ENCODE measurements at regions not wholly inside any gene's neighbourhood (a gene's known extent, or its start where the extent isn't known, plus 50 kb on each side); places are given as distances from the start of the nearest gene placed in this dataset.

DNA sequence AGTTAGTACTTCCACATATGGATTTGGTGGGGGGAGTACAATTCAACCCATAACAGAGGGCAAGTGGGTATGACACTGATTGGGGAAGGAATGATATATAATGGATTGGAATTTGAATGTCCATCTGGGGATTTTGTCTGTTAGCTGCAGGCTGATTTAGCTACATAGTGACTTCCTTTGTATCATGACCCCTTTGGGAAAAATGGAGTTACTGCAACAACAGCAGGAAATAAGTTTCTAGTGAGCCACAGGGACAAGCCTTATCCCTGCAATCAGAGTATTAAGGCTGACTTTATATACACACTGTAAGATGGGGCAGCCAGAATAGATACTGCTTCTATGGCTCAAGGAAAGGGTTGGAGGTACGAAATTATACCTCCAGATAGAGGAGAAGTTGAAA lies 404.4 kb upstream of the MEIS1 start:
- no peak overlapping the region for H3K4me2 ChIP-seq (ENCODE audit: low read depth, low read length, poor library complexity, severe bottlenecking)
- no peaks in the 10 kb centered on the region for H3K9me2 ChIP-seq (replicated peaks; ENCODE audit: low read depth, low read length)
- no peak overlapping the region for H2AFZ ChIP-seq (ENCODE audit: low read length)
- H3K9ac ChIP-seq (ENCODE audit: low read depth, low read length, poor library complexity, severe bottlenecking) = no peak overlapping the region
- no peaks in the 10 kb centered on the region for H3K4me1 ChIP-seq (ENCODE audit: insufficient read depth, low read length, poor library complexity, severe bottlenecking)
- H3F3A ChIP-seq (ENCODE audit: low read depth) = no peaks in the 10 kb centered on the region
- H3K9me3 ChIP-seq (ENCODE audit: insufficient read depth, low read depth, low read length) = no peaks in the 10 kb centered on the region
- TF ChIP-seq, protein P1, sequence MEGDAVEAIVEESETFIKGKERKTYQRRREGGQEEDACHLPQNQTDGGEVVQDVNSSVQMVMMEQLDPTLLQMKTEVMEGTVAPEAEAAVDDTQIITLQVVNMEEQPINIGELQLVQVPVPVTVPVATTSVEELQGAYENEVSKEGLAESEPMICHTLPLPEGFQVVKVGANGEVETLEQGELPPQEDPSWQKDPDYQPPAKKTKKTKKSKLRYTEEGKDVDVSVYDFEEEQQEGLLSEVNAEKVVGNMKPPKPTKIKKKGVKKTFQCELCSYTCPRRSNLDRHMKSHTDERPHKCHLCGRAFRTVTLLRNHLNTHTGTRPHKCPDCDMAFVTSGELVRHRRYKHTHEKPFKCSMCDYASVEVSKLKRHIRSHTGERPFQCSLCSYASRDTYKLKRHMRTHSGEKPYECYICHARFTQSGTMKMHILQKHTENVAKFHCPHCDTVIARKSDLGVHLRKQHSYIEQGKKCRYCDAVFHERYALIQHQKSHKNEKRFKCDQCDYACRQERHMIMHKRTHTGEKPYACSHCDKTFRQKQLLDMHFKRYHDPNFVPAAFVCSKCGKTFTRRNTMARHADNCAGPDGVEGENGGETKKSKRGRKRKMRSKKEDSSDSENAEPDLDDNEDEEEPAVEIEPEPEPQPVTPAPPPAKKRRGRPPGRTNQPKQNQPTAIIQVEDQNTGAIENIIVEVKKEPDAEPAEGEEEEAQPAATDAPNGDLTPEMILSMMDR (conservative IDR thresholded peaks at IDR 0.05; ENCODE audit: low read length) = no peak
- no peak for TF ChIP-seq EZH2phosphoT487 (IDR thresholded peaks at IDR 0.05; ENCODE audit: borderline replicate concordance)
- H3K79me2 ChIP-seq (ENCODE audit: insufficient read depth, low read length) = no peaks in the 10 kb centered on the region
- H3K36me3 ChIP-seq (ENCODE audit: insufficient read depth, low read length) = no peaks in the 10 kb centered on the region
- no peak overlapping the region for H3K4me3 ChIP-seq (ENCODE audit: low read length, poor library complexity, severe bottlenecking)
- no peaks in the 10 kb centered on the region for H4K20me1 ChIP-seq (ENCODE audit: insufficient read depth, low read length, poor library complexity, severe bottlenecking)
- H3K27me3 ChIP-seq (ENCODE audit: insufficient read depth, low read length, poor library complexity, severe bottlenecking) = no peaks in the 10 kb centered on the region

DNA sequence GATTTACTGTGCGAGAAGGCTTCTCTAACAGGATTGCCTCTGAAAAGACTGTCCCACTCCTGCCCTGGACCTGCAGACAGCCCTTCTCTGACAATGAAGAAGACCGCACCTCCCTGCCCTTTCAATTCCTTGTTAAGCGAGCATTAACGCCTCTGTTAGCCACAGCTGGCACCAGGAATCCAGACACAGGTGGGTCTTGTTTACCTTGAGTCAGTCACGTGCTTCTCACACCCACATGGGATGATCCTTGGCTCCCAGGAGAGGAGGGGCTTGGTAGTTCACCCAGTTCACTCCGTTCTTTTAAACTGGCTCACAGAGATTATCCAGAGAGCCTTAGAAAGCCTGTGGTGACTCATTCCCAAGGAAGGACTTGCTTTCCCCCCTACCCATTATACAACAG lies 410.5 kb upstream of the MEIS1 start:
- H3K36me3 ChIP-seq (ENCODE audit: insufficient read depth, low read length) = no peaks in the 10 kb centered on the region
- no peak overlapping the region for H3K9ac ChIP-seq (ENCODE audit: low read depth, low read length, poor library complexity, severe bottlenecking)
- H3K9me3 ChIP-seq (ENCODE audit: insufficient read depth, low read depth, low read length) = no peaks in the 10 kb centered on the region
- H3K9me2 ChIP-seq (replicated peaks; ENCODE audit: low read depth, low read length) = no peaks in the 10 kb centered on the region
- H3K4me3 ChIP-seq (ENCODE audit: low read length, poor library complexity, severe bottlenecking) = no peak overlapping the region
- H3K79me2 ChIP-seq (ENCODE audit: insufficient read depth, low read length) = no peaks in the 10 kb centered on the region
- no peaks in the 10 kb centered on the region for H3K4me1 ChIP-seq (ENCODE audit: insufficient read depth, low read length, poor library complexity, severe bottlenecking)
- H3F3A ChIP-seq (ENCODE audit: low read depth) = no peaks in the 10 kb centered on the region
- H3K27me3 ChIP-seq (ENCODE audit: insufficient read depth, low read length, poor library complexity, severe bottlenecking) = no peaks in the 10 kb centered on the region
- H2AFZ ChIP-seq (ENCODE audit: low read length) = no peak overlapping the region
- H4K20me1 ChIP-seq (ENCODE audit: insufficient read depth, low read length, poor library complexity, severe bottlenecking) = no peaks in the 10 kb centered on the region
- H3K4me2 ChIP-seq (ENCODE audit: low read depth, low read length, poor library complexity, severe bottlenecking) = no peak overlapping the region
- TF ChIP-seq, protein P1 (conservative IDR thresholded peaks at IDR 0.05; ENCODE audit: low read length) = no peak
- no peak for TF ChIP-seq EZH2phosphoT487 (IDR thresholded peaks at IDR 0.05; ENCODE audit: borderline replicate concordance)

DNA sequence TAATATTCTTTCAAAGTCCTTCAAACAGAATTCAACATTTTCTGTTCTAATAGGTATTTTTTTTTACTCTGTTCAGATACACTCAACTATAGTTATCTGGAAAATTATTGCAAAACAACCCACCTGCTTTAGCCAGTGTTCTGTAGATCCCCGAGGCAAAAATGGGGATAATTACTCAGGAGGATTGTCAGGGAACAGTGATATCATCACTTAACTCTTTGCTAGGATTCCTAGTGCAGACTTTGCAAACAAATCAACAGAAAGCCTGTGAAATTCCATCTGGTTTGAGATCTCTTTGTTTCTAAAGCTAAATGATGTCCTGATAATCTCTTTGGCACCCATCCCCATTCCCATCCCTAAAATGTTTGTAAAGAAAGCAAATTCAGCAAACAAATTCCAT lies 413.6 kb upstream of the MEIS1 start:
- H3K4me1 ChIP-seq (ENCODE audit: insufficient read depth, low read length, poor library complexity, severe bottlenecking) = no peaks in the 10 kb centered on the region
- H3K4me2 ChIP-seq (ENCODE audit: low read depth, low read length, poor library complexity, severe bottlenecking) = no peak overlapping the region
- H3K9me3 ChIP-seq (ENCODE audit: insufficient read depth, low read depth, low read length) = no peaks in the 10 kb centered on the region
- H3K9ac ChIP-seq (ENCODE audit: low read depth, low read length, poor library complexity, severe bottlenecking) = no peak overlapping the region
- H3K9me2 ChIP-seq (replicated peaks; ENCODE audit: low read depth, low read length) = no peaks in the 10 kb centered on the region
- H3K4me3 ChIP-seq (ENCODE audit: low read length, poor library complexity, severe bottlenecking) = no peak overlapping the region
- H3K27me3 ChIP-seq (ENCODE audit: insufficient read depth, low read length, poor library complexity, severe bottlenecking) = no peaks in the 10 kb centered on the region
- no peaks in the 10 kb centered on the region for H3K36me3 ChIP-seq (ENCODE audit: insufficient read depth, low read length)
- H3F3A ChIP-seq (ENCODE audit: low read depth) = no peaks in the 10 kb centered on the region
- H2AFZ ChIP-seq (ENCODE audit: low read length) = no peak overlapping the region
- no peaks in the 10 kb centered on the region for H4K20me1 ChIP-seq (ENCODE audit: insufficient read depth, low read length, poor library complexity, severe bottlenecking)
- H3K79me2 ChIP-seq (ENCODE audit: insufficient read depth, low read length) = no peaks in the 10 kb centered on the region
- TF ChIP-seq, protein P1 (conservative IDR thresholded peaks at IDR 0.05; ENCODE audit: low read length) = no peak
- no peak for TF ChIP-seq EZH2phosphoT487 (IDR thresholded peaks at IDR 0.05; ENCODE audit: borderline replicate concordance)

Data from Loucy (cell line).